ENCODE measurements at regions not wholly inside any gene's neighbourhood (a gene's known extent, or its start where the extent isn't known, plus 50 kb on each side); places are given as distances from the start of the nearest gene placed in this dataset.

DNA sequence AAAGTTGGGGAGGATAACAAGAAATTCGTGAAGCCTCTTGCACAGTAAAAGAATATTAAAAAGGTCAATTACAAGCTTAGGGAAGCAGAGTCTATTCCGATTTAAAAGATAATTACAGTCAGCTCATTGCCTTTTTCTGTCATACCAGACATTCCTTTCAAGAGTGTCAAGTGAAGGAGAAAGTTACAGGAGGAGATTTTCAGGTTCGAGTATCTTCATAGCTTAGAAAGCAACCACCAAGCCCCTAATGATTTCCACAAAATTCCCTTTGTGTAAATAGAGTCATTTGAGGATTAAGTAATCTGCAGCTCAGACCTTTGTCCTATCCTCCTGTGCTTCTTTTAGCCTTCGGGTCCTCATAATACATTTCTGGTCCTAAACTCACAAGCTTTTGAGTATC is 414.9 kb downstream of the CDH2 start:
- no peak overlapping the region for H3K4me3 ChIP-seq
- H3K9me3 ChIP-seq (ENCODE audit: control insufficient read depth in 4 of 4, insufficient read depth in 3 of 4, low read length in 3 of 4): no peaks in the 10 kb centered on the region
- H3K9ac ChIP-seq (ENCODE audit: insufficient read depth in 1 of 2, low read length in 2 of 2): no peak overlapping the region
- DNase-seq (no peak), ATAC-seq (ENCODE audit: insufficient read depth, low FRiP score) (no peak)
- no peaks in the 10 kb centered on the region for H3K27me3 ChIP-seq (ENCODE audit: control insufficient read depth in 3 of 3, insufficient read depth in 3 of 3, low read length in 2 of 3)
- no peak overlapping the region for H3K27ac ChIP-seq (ENCODE audit: low read depth in 1 of 2, low read length in 1 of 2)
- TF ChIP-seq, protein P1, sequence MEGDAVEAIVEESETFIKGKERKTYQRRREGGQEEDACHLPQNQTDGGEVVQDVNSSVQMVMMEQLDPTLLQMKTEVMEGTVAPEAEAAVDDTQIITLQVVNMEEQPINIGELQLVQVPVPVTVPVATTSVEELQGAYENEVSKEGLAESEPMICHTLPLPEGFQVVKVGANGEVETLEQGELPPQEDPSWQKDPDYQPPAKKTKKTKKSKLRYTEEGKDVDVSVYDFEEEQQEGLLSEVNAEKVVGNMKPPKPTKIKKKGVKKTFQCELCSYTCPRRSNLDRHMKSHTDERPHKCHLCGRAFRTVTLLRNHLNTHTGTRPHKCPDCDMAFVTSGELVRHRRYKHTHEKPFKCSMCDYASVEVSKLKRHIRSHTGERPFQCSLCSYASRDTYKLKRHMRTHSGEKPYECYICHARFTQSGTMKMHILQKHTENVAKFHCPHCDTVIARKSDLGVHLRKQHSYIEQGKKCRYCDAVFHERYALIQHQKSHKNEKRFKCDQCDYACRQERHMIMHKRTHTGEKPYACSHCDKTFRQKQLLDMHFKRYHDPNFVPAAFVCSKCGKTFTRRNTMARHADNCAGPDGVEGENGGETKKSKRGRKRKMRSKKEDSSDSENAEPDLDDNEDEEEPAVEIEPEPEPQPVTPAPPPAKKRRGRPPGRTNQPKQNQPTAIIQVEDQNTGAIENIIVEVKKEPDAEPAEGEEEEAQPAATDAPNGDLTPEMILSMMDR (IDR thresholded peaks at IDR 0.05; ENCODE audit: control extremely low read depth, extremely low read depth): no peak
- no peaks in the 10 kb centered on the region for H3K4me1 ChIP-seq (ENCODE audit: control insufficient read depth in 5 of 5, insufficient read depth in 5 of 5, low read length in 5 of 5)
- no peaks in the 10 kb centered on the region for H3K36me3 ChIP-seq (ENCODE audit: control insufficient read depth in 4 of 4, insufficient read depth in 4 of 4, low read length in 4 of 4)
- 46 to 58% methylated on average over 4 of the region's 4 CpGs for WGBS, 2 donors

DNA sequence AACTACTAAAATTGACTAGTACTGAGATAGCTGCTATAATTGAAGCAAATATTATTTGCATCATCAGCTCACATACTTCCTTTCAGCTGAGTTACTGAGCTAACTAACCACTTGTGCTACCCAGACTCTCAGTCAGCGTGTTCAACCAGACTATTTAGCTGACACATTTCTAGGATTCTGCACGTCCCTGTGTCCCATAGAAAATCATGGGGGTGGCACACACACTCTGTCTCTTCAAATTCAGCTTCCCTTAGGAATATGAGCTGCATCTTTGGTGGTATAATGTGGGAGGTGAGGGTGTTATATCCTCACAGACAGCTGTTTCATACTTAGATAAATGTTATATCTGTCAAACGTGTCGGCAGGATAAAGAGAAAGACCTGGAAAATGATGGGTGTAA is 424.0 kb downstream of the CDH2 start:
- no peak overlapping the region for H3K4me3 ChIP-seq
- no peaks in the 10 kb centered on the region for H3K36me3 ChIP-seq (ENCODE audit: control insufficient read depth in 4 of 4, insufficient read depth in 4 of 4, low read length in 4 of 4)
- WGBS, 2 donors: 71 to 88% methylated on average over 4 of the region's 4 CpGs
- H3K4me1 ChIP-seq (ENCODE audit: control insufficient read depth in 5 of 5, insufficient read depth in 5 of 5, low read length in 5 of 5): no peaks in the 10 kb centered on the region
- no peaks in the 10 kb centered on the region for H3K9me3 ChIP-seq (ENCODE audit: control insufficient read depth in 4 of 4, insufficient read depth in 3 of 4, low read length in 3 of 4)
- H3K9ac ChIP-seq (ENCODE audit: insufficient read depth in 1 of 2, low read length in 2 of 2): no peak overlapping the region
- TF ChIP-seq, protein P1 (IDR thresholded peaks at IDR 0.05; ENCODE audit: control extremely low read depth, extremely low read depth): no peak
- no peaks in the 10 kb centered on the region for H3K27me3 ChIP-seq (ENCODE audit: control insufficient read depth in 3 of 3, insufficient read depth in 3 of 3, low read length in 2 of 3)
- no peak overlapping the region for H3K27ac ChIP-seq (ENCODE audit: low read depth in 1 of 2, low read length in 1 of 2)
- ATAC-seq (ENCODE audit: insufficient read depth, low FRiP score) (no peak), DNase-seq (no peak)

DNA sequence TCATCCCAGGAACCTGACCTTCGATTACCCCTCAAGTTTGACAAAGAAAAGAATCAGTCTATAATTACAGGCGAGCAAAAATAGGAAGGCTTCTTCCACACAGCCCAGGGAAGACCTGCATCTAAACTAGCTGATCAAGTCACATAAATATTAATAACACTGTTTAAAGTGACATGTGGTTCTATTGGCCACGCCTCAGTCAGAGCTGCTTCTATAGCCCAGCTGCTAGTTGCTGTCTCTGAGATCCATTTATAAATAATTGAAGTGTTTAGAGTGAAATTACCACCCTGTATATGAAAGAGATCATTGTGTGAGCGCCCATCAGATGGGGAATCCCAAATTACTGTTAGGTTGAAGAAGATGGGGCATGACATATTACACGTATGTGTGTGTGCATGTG is 426.0 kb downstream of the CDH2 start:
- ATAC-seq (ENCODE audit: insufficient read depth, low FRiP score) (no peak), DNase-seq (no peak)
- Histone ChIP-seq H3K9ac (ENCODE audit: insufficient read depth in 1 of 2, low read length in 2 of 2) (no peak overlapping the region), H3K27me3 (ENCODE audit: control insufficient read depth in 3 of 3, insufficient read depth in 3 of 3, low read length in 2 of 3) (no peaks in the 10 kb centered on the region), H3K9me3 (ENCODE audit: control insufficient read depth in 4 of 4, insufficient read depth in 3 of 4, low read length in 3 of 4) (no peaks in the 10 kb centered on the region), H3K4me1 (ENCODE audit: control insufficient read depth in 5 of 5, insufficient read depth in 5 of 5, low read length in 5 of 5) (no peaks in the 10 kb centered on the region), H3K4me3 (no peak overlapping the region), H3K27ac (ENCODE audit: low read depth in 1 of 2, low read length in 1 of 2) (no peak overlapping the region), H3K36me3 (ENCODE audit: control insufficient read depth in 4 of 4, insufficient read depth in 4 of 4, low read length in 4 of 4) (no peaks in the 10 kb centered on the region)
- TF ChIP-seq, protein P1 (IDR thresholded peaks at IDR 0.05; ENCODE audit: control extremely low read depth, extremely low read depth): no peak
- 72 to 82% methylated on average over 5 of the region's 5 CpGs for WGBS, 2 donors

DNA sequence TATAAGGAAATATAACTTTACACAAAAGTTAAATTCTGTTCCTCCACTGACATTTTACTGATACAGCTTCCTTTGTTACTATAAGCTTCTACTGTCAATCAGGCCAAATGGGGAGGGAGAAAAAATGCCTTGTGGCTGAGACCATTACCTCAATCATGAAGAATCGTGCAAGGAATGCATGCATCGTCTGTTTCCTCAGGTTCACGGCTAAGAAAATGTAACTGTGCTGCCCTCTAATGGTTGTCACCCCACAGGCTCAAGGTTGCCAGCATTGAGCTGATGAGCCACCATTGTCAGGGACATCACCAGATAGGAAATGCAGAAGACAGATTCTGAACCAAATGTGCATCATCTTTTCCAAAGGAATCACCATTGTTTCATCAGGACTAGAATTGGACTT is 426.9 kb downstream of the CDH2 start:
- no peaks in the 10 kb centered on the region for H3K4me1 ChIP-seq (ENCODE audit: control insufficient read depth in 5 of 5, insufficient read depth in 5 of 5, low read length in 5 of 5)
- H3K9ac ChIP-seq (ENCODE audit: insufficient read depth in 1 of 2, low read length in 2 of 2): no peak overlapping the region
- ATAC-seq (ENCODE audit: insufficient read depth, low FRiP score) (no peak), DNase-seq (peak; percentile 40 to 65 (median 50))
- no peak overlapping the region for H3K27ac ChIP-seq (ENCODE audit: low read depth in 1 of 2, low read length in 1 of 2)
- 0 to 7% methylated on average over 3 of the region's 3 CpGs for WGBS, 2 donors
- H3K9me3 ChIP-seq (ENCODE audit: control insufficient read depth in 4 of 4, insufficient read depth in 3 of 4, low read length in 3 of 4): no peaks in the 10 kb centered on the region
- H3K36me3 ChIP-seq (ENCODE audit: control insufficient read depth in 4 of 4, insufficient read depth in 4 of 4, low read length in 4 of 4): no peaks in the 10 kb centered on the region
- no peak overlapping the region for H3K4me3 ChIP-seq
- TF ChIP-seq, protein P1 (IDR thresholded peaks at IDR 0.05; ENCODE audit: control extremely low read depth, extremely low read depth): no peak
- H3K27me3 ChIP-seq (ENCODE audit: control insufficient read depth in 3 of 3, insufficient read depth in 3 of 3, low read length in 2 of 3): no peaks in the 10 kb centered on the region

Measured in lung (tissue), 11 donors.